HAP-1 (cell line): ENCODE measurements at regions not wholly inside any gene's neighbourhood (a gene's known extent, or its start where the extent isn't known, plus 50 kb on each side); places are given as distances from the start of the nearest gene placed in this dataset.

Source experiments
- DNase-seq, 2 experiments: peaks; one replicate each; pipeline ENCODE4 v3.0.0-alpha.2; 2016 to 2020; ENCODE audit warnings: low spot score in 2 of 2
- H3K27me3 ChIP-seq: fragments of 250-450 bp; sonication (Bioruptor Pico); 2 replicates; pipeline ENCODE4 v1.5.1; 2020; ENCODE audit warnings: low read depth, mild to moderate bottlenecking, moderate library complexity
- H3K36me3 ChIP-seq: fragments of 250-450 bp; sonication (Bioruptor Pico); replicated peaks from 2 replicates; pipeline ENCODE4 v1.5.1; 2020; ENCODE audit warnings: mild to moderate bottlenecking
- H3K4me1 ChIP-seq: fragments of 250-450 bp; sonication (Bioruptor Pico); 2 replicates; pipeline ENCODE4 v1.5.1; 2020; ENCODE audit warnings: mild to moderate bottlenecking
- H3K4me3 ChIP-seq: fragments of 250-450 bp; sonication (Bioruptor Pico); 2 replicates; pipeline ENCODE4 v1.5.1; 2020; ENCODE audit warnings: mild to moderate bottlenecking, moderate library complexity
- H3K9me3 ChIP-seq: fragments of 250-450 bp; sonication (Bioruptor Pico); 2 replicates; pipeline ENCODE4 v1.5.1; 2020; ENCODE audit warnings: mild to moderate bottlenecking, moderate library complexity
- in situ Hi-C: fragments of 300-500 bp; cut with MboI; formaldehyde crosslinking; loops from 3 replicates; pipeline ENCODE4 v1.14.3; 2020; ENCODE audit warnings: low sequenced_read_pairs, inconsistent platforms, mixed read lengths

GRCh38 chr3:17949101-17949500 is 206.7 kb upstream of the TBC1D5 start:
- Histone ChIP-seq H3K4me3 (no peak overlapping the region), H3K9me3 (no peaks in the 10 kb centered on the region), H3K36me3 (no peaks in the 10 kb centered on the region), H3K27me3 (no peaks in the 10 kb centered on the region), H3K4me1 (no peaks in the 10 kb centered on the region)
- in situ Hi-C loops, result no loop called here
- no peak for DNase-seq

GRCh38 chr3:17947833-17948232 is 205.4 kb upstream of the TBC1D5 start:
- no peaks in the 10 kb centered on the region for H3K4me1 ChIP-seq
- no peak overlapping the region for H3K4me3 ChIP-seq
- H3K27me3 ChIP-seq, result no peaks in the 10 kb centered on the region
- no peaks in the 10 kb centered on the region for H3K36me3 ChIP-seq
- in situ Hi-C loops, result no loop called here
- no peak for DNase-seq
- H3K9me3 ChIP-seq, result no peaks in the 10 kb centered on the region

GRCh38 chr3:17946619-17947018 is 204.2 kb upstream of the TBC1D5 start:
- H3K4me1 ChIP-seq, result peaks cover 4% of the 10 kb centered on the region
- no peaks in the 10 kb centered on the region for H3K36me3 ChIP-seq
- DNase-seq, result no peak
- no peak overlapping the region for H3K4me3 ChIP-seq
- H3K9me3 ChIP-seq, result no peaks in the 10 kb centered on the region
- in situ Hi-C loops, result no loop called here
- H3K27me3 ChIP-seq, result no peaks in the 10 kb centered on the region

GRCh38 chr3:17945799-17946399 is 203.5 kb upstream of the TBC1D5 start:
- in situ Hi-C loops, result no loop called here
- DNase-seq, result no peak

GRCh38 chr3:17945018-17945798 is 202.8 kb upstream of the TBC1D5 start:
- Histone ChIP-seq H3K36me3 (no peaks in the 10 kb centered on the region), H3K4me3 (no peak overlapping the region), H3K4me1 (peaks cover 8% of the 10 kb centered on the region), H3K9me3 (no peaks in the 10 kb centered on the region), H3K27me3 (no peaks in the 10 kb centered on the region)
- no peak for DNase-seq
- in situ Hi-C loops, result no loop called here

More at GRCh38 chr3:17945799-17946399, 203.5 kb upstream of the TBC1D5 start:
- Histone ChIP-seq H3K9me3 (no peaks in the 10 kb centered on the region), H3K36me3 (no peaks in the 10 kb centered on the region), H3K4me1 (peaks cover 8% of the 10 kb centered on the region), H3K4me3 (no peak overlapping the region), H3K27me3 (no peaks in the 10 kb centered on the region)

GRCh38 chr3:17942856-17943255 is 200.4 kb upstream of the TBC1D5 start:
- Histone ChIP-seq H3K4me1 (peaks cover 8% of the 10 kb centered on the region), H3K9me3 (no peaks in the 10 kb centered on the region), H3K27me3 (no peaks in the 10 kb centered on the region), H3K36me3 (no peaks in the 10 kb centered on the region), H3K4me3 (no peak overlapping the region)
- DNase-seq, result no peak
- in situ Hi-C loops, result no loop called here

- Histone ChIP-seq H3K4me3 (no peak overlapping the region), H3K36me3 (no peaks in the 10 kb centered on the region), H3K9me3 (no peaks in the 10 kb centered on the region), H3K27me3 (no peaks in the 10 kb centered on the region), H3K4me1 (peaks cover 8% of the 10 kb centered on the region)
- no peak for DNase-seq
- in situ Hi-C loops, result no loop called here
These were observed 199.3 kb upstream of the TBC1D5 start for GRCh38 chr3:17941766-17942165.

- Histone ChIP-seq H3K9me3 (no peaks in the 10 kb centered on the region), H3K4me1 (peaks cover 8% of the 10 kb centered on the region), H3K27me3 (no peaks in the 10 kb centered on the region), H3K36me3 (no peaks in the 10 kb centered on the region), H3K4me3 (no peak overlapping the region)
- DNase-seq, result no peak
- in situ Hi-C loops, result no loop called here
These were observed 198.7 kb upstream of the TBC1D5 start for GRCh38 chr3:17941152-17941551.

GRCh38 chr3:17939157-17939556 is 196.7 kb upstream of the TBC1D5 start:
- H3K36me3 ChIP-seq, result no peaks in the 10 kb centered on the region
- no peaks in the 10 kb centered on the region for H3K9me3 ChIP-seq
- in situ Hi-C loops, result no loop called here
- DNase-seq, result no peak
- H3K4me1 ChIP-seq, result peaks cover 8% of the 10 kb centered on the region
- no peaks in the 10 kb centered on the region for H3K27me3 ChIP-seq
- H3K4me3 ChIP-seq, result no peak overlapping the region

GRCh38 chr3:17938313-17938712 is 195.9 kb upstream of the TBC1D5 start:
- H3K36me3 ChIP-seq, result no peaks in the 10 kb centered on the region
- DNase-seq, result no peak
- H3K4me3 ChIP-seq, result no peak overlapping the region
- peaks cover 8% of the 10 kb centered on the region for H3K4me1 ChIP-seq
- in situ Hi-C loops, result no loop called here
- no peaks in the 10 kb centered on the region for H3K9me3 ChIP-seq
- H3K27me3 ChIP-seq, result no peaks in the 10 kb centered on the region

- no peak for DNase-seq
- in situ Hi-C loops, result no loop called here
- Histone ChIP-seq H3K9me3 (no peaks in the 10 kb centered on the region), H3K4me3 (no peak overlapping the region), H3K27me3 (no peaks in the 10 kb centered on the region), H3K36me3 (no peaks in the 10 kb centered on the region), H3K4me1 (peaks cover 7% of the 10 kb centered on the region)
These were observed 194.5 kb upstream of the TBC1D5 start for GRCh38 chr3:17936736-17937480.

- no peaks in the 10 kb centered on the region for H3K27me3 ChIP-seq
- H3K4me1 ChIP-seq, result no peaks in the 10 kb centered on the region
- DNase-seq, result no peak
- H3K9me3 ChIP-seq, result no peaks in the 10 kb centered on the region
- H3K4me3 ChIP-seq, result no peak overlapping the region
- in situ Hi-C loops, result no loop called here
- H3K36me3 ChIP-seq, result no peaks in the 10 kb centered on the region
These were observed 192.8 kb upstream of the TBC1D5 start for GRCh38 chr3:17935222-17935621.

- Histone ChIP-seq H3K36me3 (no peaks in the 10 kb centered on the region), H3K27me3 (no peaks in the 10 kb centered on the region), H3K4me3 (no peak overlapping the region), H3K9me3 (no peaks in the 10 kb centered on the region), H3K4me1 (no peaks in the 10 kb centered on the region)
- in situ Hi-C loops, result no loop called here
- no peak for DNase-seq
These were observed 189.8 kb upstream of the TBC1D5 start for GRCh38 chr3:17932136-17932771.

- no peak for DNase-seq
- in situ Hi-C loops, result no loop called here
- Histone ChIP-seq H3K4me1 (no peaks in the 10 kb centered on the region), H3K9me3 (no peaks in the 10 kb centered on the region), H3K27me3 (no peaks in the 10 kb centered on the region), H3K4me3 (no peak overlapping the region), H3K36me3 (no peaks in the 10 kb centered on the region)
These were observed 188.7 kb upstream of the TBC1D5 start for GRCh38 chr3:17931131-17931530.
